Naive thymus-derived CD4-positive, alpha-beta T cell (primary cell): ENCODE measurements at regions not wholly inside any gene's neighbourhood (a gene's known extent, or its start where the extent isn't known, plus 50 kb on each side); places are given as distances from the start of the nearest gene placed in this dataset.
A peak's percentile ranks its signal among the peaks of the same experiment; 100 is the strongest.

Source experiments
- ATAC-seq: fragments of 150-1000 bp; cut with Tn5 transposase; 2 replicates; pipeline ENCODE4 v1.10.0; 2021; ENCODE audit warnings: mild to moderate bottlenecking, moderate library complexity
- CTCF ChIA-PET: fragments of 350-600 bp; sonication (Branson Sonifier 250); formaldehyde crosslinking; loops from one replicate; lab custom pipeline; 2021; ENCODE audit warnings: antibody characterized with exemption; lab: Charles Lee
- POLR2A ChIA-PET: fragments of 350-600 bp; sonication (Branson Sonifier 250); formaldehyde crosslinking; loops from one replicate; lab custom pipeline; 2021; ENCODE audit warnings: antibody characterized with exemption, inconsistent platforms; lab: Charles Lee
- DNase-seq, 9 donors: peaks; one replicate each; pipeline versions ENCODE4 v3.0.0 to v3.0.0-alpha.2; 2020 to 2022; ENCODE audit warnings: mixed read lengths in 1 of 9
- H3K27ac ChIP-seq: one replicate; pipeline ENCODE4 v1.7.0; 2013; ENCODE audit warnings: mild to moderate bottlenecking, low read depth, low read length, moderate library complexity
- H3K27me3 ChIP-seq, 2 donors: one replicate each; pipeline ENCODE4 v1.7.0; 2013; ENCODE audit warnings: low read length in 2 of 2, mild to moderate bottlenecking in 2 of 2, moderate library complexity in 2 of 2; ENCODE audit not compliant: control insufficient read depth in 2 of 2, insufficient read depth in 2 of 2
- H3K36me3 ChIP-seq, 3 experiments: 1 replicate in 2 of 3; 2 replicates in 1 of 3; pipeline ENCODE4 v1.7.0; 2013; ENCODE audit warnings: low read length in 3 of 3, mild to moderate bottlenecking in 3 of 3, moderate library complexity in 1 of 3; ENCODE audit not compliant: insufficient read depth in 3 of 3, control insufficient read depth in 2 of 3
- H3K4me1 ChIP-seq, 2 donors: one replicate each; pipeline ENCODE4 v1.7.0; 2013; ENCODE audit warnings: low read length in 2 of 2, mild to moderate bottlenecking in 2 of 2, moderate library complexity in 1 of 2; ENCODE audit not compliant: control insufficient read depth in 2 of 2, insufficient read depth in 2 of 2
- H3K4me3 ChIP-seq: 2 replicates; pipeline ENCODE4 v1.7.0; 2013; ENCODE audit warnings: mild to moderate bottlenecking, low read length
- H3K9me3 ChIP-seq, 3 experiments: 1 replicate in 2 of 3; 2 replicates in 1 of 3; pipeline ENCODE4 v1.7.0; 2013; ENCODE audit warnings: low read length in 3 of 3; ENCODE audit not compliant: control insufficient read depth in 2 of 3
- H3K27ac Mint-ChIP-seq, 9 donors: one replicate each; pipeline ENCODE4 v1.8.0; 2020 to 2022; ENCODE audit warnings: mixed read lengths in 9 of 9, mild to moderate bottlenecking in 8 of 9, moderate library complexity in 5 of 9, inconsistent platforms in 2 of 9
- H3K27me3 Mint-ChIP-seq, 5 donors: one replicate each; pipeline ENCODE4 v1.8.0; 2021 to 2022; ENCODE audit warnings: mixed read lengths in 5 of 5, mild to moderate bottlenecking in 1 of 5
- H3K36me3 Mint-ChIP-seq, 5 donors: one replicate each; pipeline ENCODE4 v1.8.0; 2020 to 2022; ENCODE audit warnings: mixed read lengths in 5 of 5, mild to moderate bottlenecking in 3 of 5, inconsistent platforms in 1 of 5
- H3K4me1 Mint-ChIP-seq, 7 donors: one replicate each; pipeline ENCODE4 v1.8.0; 2020 to 2022; ENCODE audit warnings: mixed read lengths in 7 of 7, mild to moderate bottlenecking in 3 of 7, inconsistent platforms in 1 of 7
- H3K4me3 Mint-ChIP-seq, 10 donors: one replicate each; pipeline ENCODE4 v1.8.0; 2020 to 2022; ENCODE audit warnings: mild to moderate bottlenecking in 10 of 10, mixed read lengths in 10 of 10, moderate library complexity in 6 of 10, inconsistent platforms in 2 of 10
- H3K9me3 Mint-ChIP-seq, 11 donors: one replicate each; pipeline ENCODE4 v1.8.0; 2020 to 2022; ENCODE audit warnings: mixed read lengths in 11 of 11, mild to moderate bottlenecking in 4 of 11, inconsistent platforms in 1 of 11, moderate library complexity in 1 of 11
- intact Hi-C, 2 donors: fragments of 100-400 bp; cut with micrococcal nuclease; formaldehyde crosslinking; loops; one replicate each; pipeline ENCODE4 v1.15.1; 2023

DNA sequence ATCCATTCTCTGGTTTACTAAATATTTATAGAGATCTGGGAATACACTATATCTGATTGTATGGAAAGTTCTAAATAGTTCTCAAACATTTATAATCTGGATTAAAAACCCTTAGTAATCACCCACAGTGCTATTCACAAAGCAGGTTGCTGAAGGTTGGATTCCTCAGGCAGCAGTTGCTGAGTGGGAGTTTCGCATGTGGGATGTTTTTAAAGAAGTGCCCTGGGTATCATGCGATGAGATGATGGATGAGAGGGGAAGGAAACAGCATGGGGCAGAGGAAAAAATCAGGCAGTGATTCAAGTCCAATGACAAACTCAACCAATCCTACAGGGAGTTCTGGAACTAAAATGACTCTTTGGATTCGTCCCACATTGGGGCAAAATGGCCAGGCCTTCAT is 85.3 kb upstream of the GALNT2 start:
- Mint-ChIP-seq H3K4me3 (no peak overlapping the region), H3K4me1 (peaks cover 0 to 2% (median 0%) of the 10 kb centered on the region in 7 donors), H3K27me3 (peaks cover 0 to 24% (median 8%) of the 10 kb centered on the region in 5 donors), H3K27ac (no peak overlapping the region), H3K9me3 (peaks cover 0 to 12% (median 0%) of the 10 kb centered on the region in 11 donors), H3K36me3 (no peaks in the 10 kb centered on the region)
- intact Hi-C loops = loop anchor here in 1 of 2 donors (10.0 kb wide), 1 partner anchor 183 kb away; no protein-coding TSS in a partner anchor
- CTCF ChIA-PET = no interaction called here
- DNase-seq (no peak), ATAC-seq (no peak)
- Histone ChIP-seq H3K27ac (no peak overlapping the region), H3K4me1 (no peaks in the 10 kb centered on the region), H3K9me3 (no peaks in the 10 kb centered on the region), H3K36me3 (no peaks in the 10 kb centered on the region), H3K27me3 (no peaks in the 10 kb centered on the region), H3K4me3 (no peak overlapping the region)
- POLR2A ChIA-PET = no interaction called here

GRCh38 chr1:229984310-229984991 is 82.6 kb upstream of the GALNT2 start:
- CTCF ChIA-PET = no interaction called here
- no peak overlapping the region for H3K4me3 Mint-ChIP-seq
- POLR2A ChIA-PET = no interaction called here
- ATAC-seq (no peak), DNase-seq (no peak)
- no peaks in the 10 kb centered on the region for H3K36me3 Mint-ChIP-seq
- peaks cover 0 to 2% (median 0%) of the 10 kb centered on the region in 7 donors for H3K4me1 Mint-ChIP-seq
- Histone ChIP-seq H3K27ac (no peak overlapping the region), H3K36me3 (no peaks in the 10 kb centered on the region), H3K27me3 (no peaks in the 10 kb centered on the region), H3K4me3 (no peak overlapping the region), H3K4me1 (no peaks in the 10 kb centered on the region), H3K9me3 (no peaks in the 10 kb centered on the region)
- H3K27ac Mint-ChIP-seq = no peak overlapping the region
- intact Hi-C loops = loop anchor here in 1 of 2 donors (10.0 kb wide), 1 partner anchor 180 kb away; no protein-coding TSS in a partner anchor
- peaks cover 0 to 10% (median 4%) of the 10 kb centered on the region in 5 donors for H3K27me3 Mint-ChIP-seq
- no peaks in the 10 kb centered on the region for H3K9me3 Mint-ChIP-seq

DNA sequence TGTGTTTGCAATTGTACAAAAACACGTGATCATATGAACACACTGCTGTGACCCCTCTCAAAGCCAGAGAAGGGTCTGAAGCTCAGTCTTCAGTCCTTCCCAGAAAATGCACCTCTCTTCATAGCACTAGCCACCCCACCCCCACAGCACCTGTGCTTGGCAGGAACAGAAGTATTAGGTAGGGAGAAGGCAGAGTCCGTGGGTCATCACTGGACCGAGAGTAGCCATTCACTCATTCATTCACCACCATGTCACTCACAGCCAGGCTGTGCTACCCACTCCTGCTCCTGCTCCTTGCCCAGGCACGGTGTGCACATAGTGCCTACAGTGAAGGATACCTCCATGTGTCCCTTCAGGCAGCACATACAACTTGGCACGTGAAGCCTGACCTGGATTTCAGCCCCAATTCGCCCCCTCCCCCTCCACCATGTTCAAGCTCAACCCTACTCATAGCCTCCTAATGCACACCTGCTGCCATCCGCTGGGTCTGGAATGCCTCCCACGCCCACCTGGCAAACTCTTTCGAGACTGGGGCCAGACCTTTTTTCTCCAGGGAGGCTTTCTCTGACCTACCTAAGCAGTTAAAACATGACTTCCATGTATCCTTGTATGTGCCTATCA is 81.9 kb upstream of the GALNT2 start:
- H3K9me3 Mint-ChIP-seq = no peaks in the 10 kb centered on the region
- no peak for DNase-seq
- peak overlapping the region in 1 of 9 donors; percentile 70 for H3K27ac Mint-ChIP-seq
- no peaks in the 10 kb centered on the region for H3K9me3 ChIP-seq
- H3K36me3 Mint-ChIP-seq = no peaks in the 10 kb centered on the region
- intact Hi-C loops = loop anchor here in 1 of 2 donors (10.0 kb wide), 1 partner anchor 180 kb away; no protein-coding TSS in a partner anchor
- no peak overlapping the region for H3K27ac ChIP-seq
- H3K27me3 Mint-ChIP-seq = peaks cover 0 to 5% (median 4%) of the 10 kb centered on the region in 5 donors
- ATAC-seq = no peak
- H3K4me1 Mint-ChIP-seq = peaks cover 0 to 2% (median 0%) of the 10 kb centered on the region in 7 donors
- ChIA-PET CTCF (no interaction called here), POLR2A (no interaction called here)
- no peak overlapping the region for H3K4me3 Mint-ChIP-seq
- no peaks in the 10 kb centered on the region for H3K36me3 ChIP-seq
- H3K4me3 ChIP-seq = no peak overlapping the region
- H3K27me3 ChIP-seq = no peaks in the 10 kb centered on the region
- no peaks in the 10 kb centered on the region for H3K4me1 ChIP-seq

DNA sequence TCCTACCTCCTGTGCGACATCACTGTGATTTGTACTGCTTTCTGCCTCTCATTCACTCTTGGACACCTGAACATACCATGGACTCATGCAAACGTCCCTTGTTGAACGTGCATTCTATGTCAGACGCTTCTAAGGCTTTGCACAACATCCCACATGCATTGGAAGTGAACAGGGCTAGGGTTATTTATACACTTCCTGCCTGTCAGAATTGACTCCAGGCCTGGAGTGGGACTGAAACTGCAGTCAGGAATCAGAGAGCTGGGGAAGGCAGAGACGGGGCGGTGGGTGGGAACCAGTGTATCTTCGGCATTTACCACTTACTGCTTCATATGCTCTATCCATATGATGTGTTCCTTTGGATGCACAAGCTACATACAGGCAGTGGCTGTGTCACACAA is 81.4 kb upstream of the GALNT2 start:
- Histone ChIP-seq H3K4me1 (no peaks in the 10 kb centered on the region), H3K36me3 (no peaks in the 10 kb centered on the region), H3K9me3 (no peaks in the 10 kb centered on the region), H3K27me3 (no peaks in the 10 kb centered on the region), H3K4me3 (no peak overlapping the region), H3K27ac (no peak overlapping the region)
- POLR2A ChIA-PET = no interaction called here
- no peak for DNase-seq
- Mint-ChIP-seq H3K27me3 (peaks cover 0 to 5% (median 2%) of the 10 kb centered on the region in 5 donors), H3K9me3 (no peaks in the 10 kb centered on the region), H3K4me3 (no peak overlapping the region), H3K36me3 (no peaks in the 10 kb centered on the region), H3K27ac (peak overlapping the region in 1 of 9 donors; percentile 70), H3K4me1 (peaks cover 0 to 2% (median 0%) of the 10 kb centered on the region in 7 donors)
- intact Hi-C loops = loop anchor here in 1 of 2 donors (10.0 kb wide), 1 partner anchor 179 kb away; no protein-coding TSS in a partner anchor
- no peak for ATAC-seq
- CTCF ChIA-PET = no interaction called here

DNA sequence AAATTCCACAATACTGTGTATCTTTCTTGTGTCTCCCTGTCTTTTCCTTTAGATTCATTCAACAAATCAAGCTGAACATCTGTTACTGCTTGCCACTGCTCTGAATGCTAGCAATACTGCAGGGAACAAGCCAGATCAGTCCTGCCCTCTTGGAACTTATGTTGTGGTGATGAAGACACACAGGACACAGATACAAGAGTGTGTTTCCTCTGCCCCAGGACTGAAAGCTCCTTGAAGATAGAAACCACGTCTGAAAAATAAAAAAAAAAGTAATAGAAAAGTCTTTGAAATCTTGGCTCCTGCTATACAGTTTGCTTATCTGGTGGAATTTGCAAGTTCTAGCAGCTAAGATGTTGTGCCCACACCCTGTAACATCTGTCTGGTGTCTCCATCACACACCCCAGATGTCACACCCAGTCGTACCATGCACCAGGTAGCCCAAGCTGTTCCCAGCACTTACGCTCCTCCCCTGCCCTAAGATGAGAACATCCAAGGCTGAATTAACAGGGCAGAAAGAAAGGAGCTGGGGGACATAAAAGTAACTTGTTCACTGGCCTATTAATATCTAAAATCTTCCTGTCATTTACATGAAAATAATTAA is 80.2 kb upstream of the GALNT2 start:
- H3K27ac ChIP-seq = no peak overlapping the region
- Mint-ChIP-seq H3K27ac (no peak overlapping the region), H3K4me1 (peaks cover 0 to 2% (median 0%) of the 10 kb centered on the region in 7 donors), H3K9me3 (no peaks in the 10 kb centered on the region), H3K36me3 (no peaks in the 10 kb centered on the region), H3K27me3 (peaks cover 0 to 4% (median 0%) of the 10 kb centered on the region in 5 donors), H3K4me3 (no peak overlapping the region)
- DNase-seq (no peak), ATAC-seq (no peak)
- POLR2A ChIA-PET = no interaction called here
- H3K36me3 ChIP-seq = no peaks in the 10 kb centered on the region
- no peak overlapping the region for H3K4me3 ChIP-seq
- intact Hi-C loops = loop anchor here in 1 of 2 donors (10.0 kb wide), 1 partner anchor 178 kb away; no protein-coding TSS in a partner anchor
- H3K27me3 ChIP-seq = no peaks in the 10 kb centered on the region
- no peaks in the 10 kb centered on the region for H3K4me1 ChIP-seq
- H3K9me3 ChIP-seq = no peaks in the 10 kb centered on the region
- CTCF ChIA-PET = interaction anchor here (0.7 kb wide), 1 partner anchor 541 kb away, joined by 3 read pairs; no protein-coding TSS in a partner anchor

- H3K36me3 ChIP-seq = no peaks in the 10 kb centered on the region
- H3K4me3 ChIP-seq = no peak overlapping the region
- H3K27ac Mint-ChIP-seq = no peak overlapping the region
- ChIA-PET CTCF (interaction anchor here (1.0 kb wide), 1 partner anchor 163 kb away, joined by 3 read pairs; no protein-coding TSS in a partner anchor), POLR2A (no interaction called here)
- no peaks in the 10 kb centered on the region for H3K9me3 ChIP-seq
- intact Hi-C loops = loop anchor here in 1 of 2 donors (10.0 kb wide), 1 partner anchor 177 kb away; no protein-coding TSS in a partner anchor
- H3K9me3 Mint-ChIP-seq = no peaks in the 10 kb centered on the region
- H3K36me3 Mint-ChIP-seq = no peaks in the 10 kb centered on the region
- no peaks in the 10 kb centered on the region for H3K4me1 ChIP-seq
- no peak overlapping the region for H3K4me3 Mint-ChIP-seq
- no peaks in the 10 kb centered on the region for H3K27me3 ChIP-seq
- ATAC-seq = no peak
- no peak for DNase-seq
- peaks cover 0 to 2% (median 0%) of the 10 kb centered on the region in 7 donors for H3K4me1 Mint-ChIP-seq
- H3K27ac ChIP-seq = no peak overlapping the region
- peaks cover 0 to 3% (median 0%) of the 10 kb centered on the region in 5 donors for H3K27me3 Mint-ChIP-seq
Observed at GRCh38 chr1:229987953-229988352, 79.1 kb upstream of the GALNT2 start.
